ENCODE measurements at regions not wholly inside any gene's neighbourhood (a gene's known extent, or its start where the extent isn't known, plus 50 kb on each side); places are given as distances from the start of the nearest gene placed in this dataset.

DNA sequence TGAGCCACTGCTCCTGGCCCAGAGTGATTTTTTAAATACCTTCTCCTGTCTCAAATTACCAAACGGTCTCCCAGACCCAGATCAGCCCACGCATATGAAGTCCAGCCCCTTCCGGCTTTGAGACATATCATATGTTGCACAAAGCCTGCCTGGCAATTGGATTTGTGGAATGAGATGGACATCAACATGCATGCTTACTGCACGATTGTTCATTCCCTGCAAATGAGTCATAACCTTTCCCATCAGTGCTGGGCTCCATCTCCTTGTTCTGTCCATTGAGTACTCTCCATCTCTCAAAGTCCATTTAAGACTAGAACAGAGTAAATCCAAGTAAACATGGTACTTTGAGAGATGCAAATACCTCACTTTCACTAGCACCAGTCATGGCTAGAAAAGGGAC lies 612.2 kb upstream of the USP24 start (continued):
- TF ChIP-seq, protein P1, sequence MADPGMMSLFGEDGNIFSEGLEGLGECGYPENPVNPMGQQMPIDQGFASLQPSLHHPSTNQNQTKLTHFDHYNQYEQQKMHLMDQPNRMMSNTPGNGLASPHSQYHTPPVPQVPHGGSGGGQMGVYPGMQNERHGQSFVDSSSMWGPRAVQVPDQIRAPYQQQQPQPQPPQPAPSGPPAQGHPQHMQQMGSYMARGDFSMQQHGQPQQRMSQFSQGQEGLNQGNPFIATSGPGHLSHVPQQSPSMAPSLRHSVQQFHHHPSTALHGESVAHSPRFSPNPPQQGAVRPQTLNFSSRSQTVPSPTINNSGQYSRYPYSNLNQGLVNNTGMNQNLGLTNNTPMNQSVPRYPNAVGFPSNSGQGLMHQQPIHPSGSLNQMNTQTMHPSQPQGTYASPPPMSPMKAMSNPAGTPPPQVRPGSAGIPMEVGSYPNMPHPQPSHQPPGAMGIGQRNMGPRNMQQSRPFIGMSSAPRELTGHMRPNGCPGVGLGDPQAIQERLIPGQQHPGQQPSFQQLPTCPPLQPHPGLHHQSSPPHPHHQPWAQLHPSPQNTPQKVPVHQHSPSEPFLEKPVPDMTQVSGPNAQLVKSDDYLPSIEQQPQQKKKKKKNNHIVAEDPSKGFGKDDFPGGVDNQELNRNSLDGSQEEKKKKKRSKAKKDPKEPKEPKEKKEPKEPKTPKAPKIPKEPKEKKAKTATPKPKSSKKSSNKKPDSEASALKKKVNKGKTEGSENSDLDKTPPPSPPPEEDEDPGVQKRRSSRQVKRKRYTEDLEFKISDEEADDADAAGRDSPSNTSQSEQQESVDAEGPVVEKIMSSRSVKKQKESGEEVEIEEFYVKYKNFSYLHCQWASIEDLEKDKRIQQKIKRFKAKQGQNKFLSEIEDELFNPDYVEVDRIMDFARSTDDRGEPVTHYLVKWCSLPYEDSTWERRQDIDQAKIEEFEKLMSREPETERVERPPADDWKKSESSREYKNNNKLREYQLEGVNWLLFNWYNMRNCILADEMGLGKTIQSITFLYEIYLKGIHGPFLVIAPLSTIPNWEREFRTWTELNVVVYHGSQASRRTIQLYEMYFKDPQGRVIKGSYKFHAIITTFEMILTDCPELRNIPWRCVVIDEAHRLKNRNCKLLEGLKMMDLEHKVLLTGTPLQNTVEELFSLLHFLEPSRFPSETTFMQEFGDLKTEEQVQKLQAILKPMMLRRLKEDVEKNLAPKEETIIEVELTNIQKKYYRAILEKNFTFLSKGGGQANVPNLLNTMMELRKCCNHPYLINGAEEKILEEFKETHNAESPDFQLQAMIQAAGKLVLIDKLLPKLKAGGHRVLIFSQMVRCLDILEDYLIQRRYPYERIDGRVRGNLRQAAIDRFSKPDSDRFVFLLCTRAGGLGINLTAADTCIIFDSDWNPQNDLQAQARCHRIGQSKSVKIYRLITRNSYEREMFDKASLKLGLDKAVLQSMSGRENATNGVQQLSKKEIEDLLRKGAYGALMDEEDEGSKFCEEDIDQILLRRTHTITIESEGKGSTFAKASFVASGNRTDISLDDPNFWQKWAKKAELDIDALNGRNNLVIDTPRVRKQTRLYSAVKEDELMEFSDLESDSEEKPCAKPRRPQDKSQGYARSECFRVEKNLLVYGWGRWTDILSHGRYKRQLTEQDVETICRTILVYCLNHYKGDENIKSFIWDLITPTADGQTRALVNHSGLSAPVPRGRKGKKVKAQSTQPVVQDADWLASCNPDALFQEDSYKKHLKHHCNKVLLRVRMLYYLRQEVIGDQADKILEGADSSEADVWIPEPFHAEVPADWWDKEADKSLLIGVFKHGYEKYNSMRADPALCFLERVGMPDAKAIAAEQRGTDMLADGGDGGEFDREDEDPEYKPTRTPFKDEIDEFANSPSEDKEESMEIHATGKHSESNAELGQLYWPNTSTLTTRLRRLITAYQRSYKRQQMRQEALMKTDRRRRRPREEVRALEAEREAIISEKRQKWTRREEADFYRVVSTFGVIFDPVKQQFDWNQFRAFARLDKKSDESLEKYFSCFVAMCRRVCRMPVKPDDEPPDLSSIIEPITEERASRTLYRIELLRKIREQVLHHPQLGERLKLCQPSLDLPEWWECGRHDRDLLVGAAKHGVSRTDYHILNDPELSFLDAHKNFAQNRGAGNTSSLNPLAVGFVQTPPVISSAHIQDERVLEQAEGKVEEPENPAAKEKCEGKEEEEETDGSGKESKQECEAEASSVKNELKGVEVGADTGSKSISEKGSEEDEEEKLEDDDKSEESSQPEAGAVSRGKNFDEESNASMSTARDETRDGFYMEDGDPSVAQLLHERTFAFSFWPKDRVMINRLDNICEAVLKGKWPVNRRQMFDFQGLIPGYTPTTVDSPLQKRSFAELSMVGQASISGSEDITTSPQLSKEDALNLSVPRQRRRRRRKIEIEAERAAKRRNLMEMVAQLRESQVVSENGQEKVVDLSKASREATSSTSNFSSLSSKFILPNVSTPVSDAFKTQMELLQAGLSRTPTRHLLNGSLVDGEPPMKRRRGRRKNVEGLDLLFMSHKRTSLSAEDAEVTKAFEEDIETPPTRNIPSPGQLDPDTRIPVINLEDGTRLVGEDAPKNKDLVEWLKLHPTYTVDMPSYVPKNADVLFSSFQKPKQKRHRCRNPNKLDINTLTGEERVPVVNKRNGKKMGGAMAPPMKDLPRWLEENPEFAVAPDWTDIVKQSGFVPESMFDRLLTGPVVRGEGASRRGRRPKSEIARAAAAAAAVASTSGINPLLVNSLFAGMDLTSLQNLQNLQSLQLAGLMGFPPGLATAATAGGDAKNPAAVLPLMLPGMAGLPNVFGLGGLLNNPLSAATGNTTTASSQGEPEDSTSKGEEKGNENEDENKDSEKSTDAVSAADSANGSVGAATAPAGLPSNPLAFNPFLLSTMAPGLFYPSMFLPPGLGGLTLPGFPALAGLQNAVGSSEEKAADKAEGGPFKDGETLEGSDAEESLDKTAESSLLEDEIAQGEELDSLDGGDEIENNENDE (IDR thresholded peaks at IDR 0.05; ENCODE audit: insufficient replicate concordance, low read length), result no peak
- TF ChIP-seq BACH1 (IDR thresholded peaks at IDR 0.05; ENCODE audit: low read length) (no peak), EP300 (IDR thresholded peaks at IDR 0.05; ENCODE audit: borderline replicate concordance in 1 of 2, low read depth in 2 of 2, low read length in 2 of 2) (no peak), CBX5 (IDR thresholded peaks at IDR 0.05; ENCODE audit: low read depth, low read length) (no peak), POLR2AphosphoS5 (IDR thresholded peaks at IDR 0.05; ENCODE audit: low read depth, low read length) (no peak), RXRA (IDR thresholded peaks at IDR 0.05; ENCODE audit: insufficient read depth, low read depth, low read length) (no peak)
- TF ChIP-seq, protein P2, sequence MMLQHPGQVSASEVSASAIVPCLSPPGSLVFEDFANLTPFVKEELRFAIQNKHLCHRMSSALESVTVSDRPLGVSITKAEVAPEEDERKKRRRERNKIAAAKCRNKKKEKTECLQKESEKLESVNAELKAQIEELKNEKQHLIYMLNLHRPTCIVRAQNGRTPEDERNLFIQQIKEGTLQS (IDR thresholded peaks at IDR 0.05; ENCODE audit: insufficient read depth, low read depth, low read length), result no peak
